ENCODE measurements at regions not wholly inside any gene's neighbourhood (a gene's known extent, or its start where the extent isn't known, plus 50 kb on each side); places are given as distances from the start of the nearest gene placed in this dataset. TPM values are rescaled to one million over a fixed set of nuclear protein-coding genes. Genes with fewer than 3 reads are reported as not detected.

Small RNA genes lying in the stretch of these regions (microRNA-seq; reads per million reads assigned to microRNA genes)
- not detected for gene MIR548I1

Measured in mucosa of descending colon (tissue), 1 donor.